ENCODE measurements at regions not wholly inside any gene's neighbourhood (a gene's known extent, or its start where the extent isn't known, plus 50 kb on each side); places are given as distances from the start of the nearest gene placed in this dataset. TPM values are rescaled to one million over a fixed set of nuclear protein-coding genes. Genes with fewer than 3 reads are reported as not detected.
"Not testable (repeated sequence)": the region's sequence is repeated elsewhere in the genome, so short reads cannot be mapped to it uniquely, and the experiment has no call there.

GRCh38 chr16:32847379-32847778 lies 171.4 kb upstream of the TP53TG3 start:
- not testable (repeated sequence) for DNase-seq (ENCODE audit: low spot score)

- DNase-seq (ENCODE audit: low spot score) = not testable (repeated sequence)
These were observed 169.6 kb upstream of the TP53TG3 start for GRCh38 chr16:32845572-32845971.

GRCh38 chr16:32842844-32843243 lies 166.9 kb upstream of the TP53TG3 start:
- DNase-seq (ENCODE audit: low spot score) = not testable (repeated sequence)

GRCh38 chr16:32807280-32807679 lies 131.3 kb upstream of the TP53TG3 start:
- not testable (repeated sequence) for DNase-seq (ENCODE audit: low spot score)

- not testable (repeated sequence) for DNase-seq (ENCODE audit: low spot score)
These were observed 129.7 kb upstream of the TP53TG3 start for GRCh38 chr16:32805639-32806038.

Small RNAs in the stretch of these regions (small RNA-seq; reads per million reads assigned to genes)
- gene AC137761.2 = not detected
- gene AC142086.2 = not detected
